Colonic mucosa (tissue), 4 donors: ENCODE measurements at regions not wholly inside any gene's neighbourhood (a gene's known extent, or its start where the extent isn't known, plus 50 kb on each side); places are given as distances from the start of the nearest gene placed in this dataset.

ENCODE experiments used
- DNase-seq: peaks from one replicate; pipeline ENCODE4 v3.0.0-alpha.2; 2020
- H3K27ac ChIP-seq: fragments of 200-600 bp; one replicate; pipeline ENCODE4 v1.8.0; 2021
- H3K27me3 ChIP-seq: fragments of 200-600 bp; one replicate; pipeline ENCODE4 v1.8.0; 2021
- H3K36me3 ChIP-seq: fragments of 200-600 bp; one replicate; pipeline ENCODE4 v1.8.0; 2021
- H3K4me1 ChIP-seq: fragments of 200-600 bp; one replicate; pipeline ENCODE4 v1.8.0; 2021; ENCODE audit warnings: mild to moderate bottlenecking
- H3K4me3 ChIP-seq: fragments of 200-600 bp; one replicate; pipeline ENCODE4 v1.8.0; 2021
- H3K9ac ChIP-seq, 2 donors: one replicate each; pipeline ENCODE4 v1.7.0; 2013; ENCODE audit warnings: control low read depth in 2 of 2, low read depth in 2 of 2, low read length in 2 of 2
- H3K9me3 ChIP-seq: fragments of 200-600 bp; one replicate; pipeline ENCODE4 v1.8.0; 2021
- intact Hi-C: fragments of 100-400 bp; cut with DNase I; formaldehyde crosslinking; loops from one replicate; pipeline ENCODE4 v1.14.1; 2022
- TF ChIP-seq, protein P1 (sequence below): fragments of 200-600 bp; IDR thresholded peaks from one replicate; pipeline ENCODE4 v1.8.0; 2022; ENCODE audit warnings: antibody characterized with exemption, mild to moderate bottlenecking
- donor health status: healthy.
- donor health status: DM: no; HTN: no; CAD: no.
- donor health status: DM: no; HTN: no; CAD: no.

DNA sequence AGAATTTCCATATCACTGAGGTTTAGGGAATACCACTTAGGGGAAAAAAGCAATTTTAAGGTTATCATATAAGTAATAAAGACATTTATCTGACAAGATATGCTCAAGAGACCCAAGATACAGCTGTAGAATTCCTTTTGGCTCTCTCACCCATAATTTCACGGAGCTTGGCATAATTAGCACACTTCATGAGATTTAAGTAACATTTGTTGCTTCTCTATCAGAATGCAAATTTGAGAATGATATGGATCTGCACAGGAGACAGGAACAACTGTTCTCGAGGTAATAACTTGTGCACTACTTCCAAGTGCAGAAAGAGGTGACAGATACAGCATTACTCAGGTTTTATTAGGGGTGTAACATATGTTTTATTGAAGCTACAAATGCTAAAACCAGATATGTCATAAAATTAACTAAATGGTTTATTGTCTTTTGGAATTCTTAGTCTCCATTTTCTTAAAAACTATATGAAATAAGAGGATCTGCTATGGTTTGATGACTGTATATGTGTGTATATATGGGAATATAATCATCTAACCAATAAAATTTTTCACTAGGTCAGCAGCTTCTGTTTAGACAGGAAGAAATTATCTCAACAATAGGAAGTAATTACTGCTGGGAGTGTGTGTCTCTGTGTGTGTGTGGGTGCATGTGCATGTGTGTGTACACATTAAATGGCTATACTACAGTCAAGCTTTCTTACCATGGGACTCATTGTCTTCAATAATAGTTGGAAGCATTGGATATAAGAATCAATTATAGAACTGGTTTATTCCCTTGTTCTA is 401.3 kb downstream of the PCDH17 start:
- intact Hi-C loops: no loop called here
- Histone ChIP-seq H3K9me3 (no peaks in the 10 kb centered on the region), H3K27me3 (no peaks in the 10 kb centered on the region), H3K4me3 (no peak overlapping the region), H3K27ac (no peak overlapping the region), H3K4me1 (no peaks in the 10 kb centered on the region), H3K9ac (no peak overlapping the region), H3K36me3 (no peaks in the 10 kb centered on the region)
- no peak for DNase-seq
- TF ChIP-seq, protein P1, sequence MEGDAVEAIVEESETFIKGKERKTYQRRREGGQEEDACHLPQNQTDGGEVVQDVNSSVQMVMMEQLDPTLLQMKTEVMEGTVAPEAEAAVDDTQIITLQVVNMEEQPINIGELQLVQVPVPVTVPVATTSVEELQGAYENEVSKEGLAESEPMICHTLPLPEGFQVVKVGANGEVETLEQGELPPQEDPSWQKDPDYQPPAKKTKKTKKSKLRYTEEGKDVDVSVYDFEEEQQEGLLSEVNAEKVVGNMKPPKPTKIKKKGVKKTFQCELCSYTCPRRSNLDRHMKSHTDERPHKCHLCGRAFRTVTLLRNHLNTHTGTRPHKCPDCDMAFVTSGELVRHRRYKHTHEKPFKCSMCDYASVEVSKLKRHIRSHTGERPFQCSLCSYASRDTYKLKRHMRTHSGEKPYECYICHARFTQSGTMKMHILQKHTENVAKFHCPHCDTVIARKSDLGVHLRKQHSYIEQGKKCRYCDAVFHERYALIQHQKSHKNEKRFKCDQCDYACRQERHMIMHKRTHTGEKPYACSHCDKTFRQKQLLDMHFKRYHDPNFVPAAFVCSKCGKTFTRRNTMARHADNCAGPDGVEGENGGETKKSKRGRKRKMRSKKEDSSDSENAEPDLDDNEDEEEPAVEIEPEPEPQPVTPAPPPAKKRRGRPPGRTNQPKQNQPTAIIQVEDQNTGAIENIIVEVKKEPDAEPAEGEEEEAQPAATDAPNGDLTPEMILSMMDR: no peak

DNA sequence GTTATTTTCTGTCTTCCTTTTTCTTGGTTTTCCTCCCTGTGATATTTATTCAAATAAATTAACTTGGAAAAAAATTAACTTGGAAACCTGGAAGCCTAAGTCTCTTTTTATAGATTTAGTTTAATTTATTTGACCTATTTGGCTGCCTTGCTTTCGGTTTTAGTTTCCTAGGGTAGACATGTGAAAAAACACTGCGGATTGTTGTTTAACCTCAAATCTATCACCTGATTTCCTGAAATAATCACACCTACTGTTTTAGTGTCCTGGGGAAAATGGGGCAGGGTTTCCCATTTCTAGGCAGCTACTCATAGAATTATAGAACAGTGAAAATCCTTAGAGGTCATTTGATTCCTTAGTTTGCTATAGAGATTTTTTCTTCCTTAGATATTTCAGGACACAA is 412.4 kb downstream of the PCDH17 start:
- no peaks in the 10 kb centered on the region for H3K27me3 ChIP-seq
- intact Hi-C loops: no loop called here
- H3K36me3 ChIP-seq: no peaks in the 10 kb centered on the region
- no peak for DNase-seq
- TF ChIP-seq, protein P1: no peak
- H3K4me1 ChIP-seq: no peaks in the 10 kb centered on the region
- no peak overlapping the region for H3K27ac ChIP-seq
- no peaks in the 10 kb centered on the region for H3K9me3 ChIP-seq
- H3K9ac ChIP-seq: no peak overlapping the region
- H3K4me3 ChIP-seq: no peak overlapping the region

DNA sequence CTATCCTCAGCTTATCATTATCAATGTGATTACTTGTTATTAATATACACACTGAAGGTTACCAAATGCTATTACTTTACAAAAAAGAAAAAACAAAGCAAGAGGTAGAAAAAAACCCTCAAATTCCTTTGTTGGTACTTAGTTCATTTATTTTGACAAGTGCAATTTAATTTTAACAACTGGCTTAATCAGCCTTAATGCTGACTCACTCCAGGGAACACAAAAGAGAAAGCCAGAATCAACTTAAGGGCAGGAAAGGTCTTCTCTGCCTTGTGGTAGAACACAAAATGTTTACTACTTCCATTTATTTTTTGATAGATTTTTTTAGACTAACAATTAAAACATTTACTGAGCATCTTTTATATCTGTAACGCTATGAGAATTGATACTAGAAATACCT is 417.1 kb downstream of the PCDH17 start:
- TF ChIP-seq, protein P1: no peak
- no peak for DNase-seq
- Histone ChIP-seq H3K36me3 (no peaks in the 10 kb centered on the region), H3K9me3 (no peaks in the 10 kb centered on the region), H3K27ac (no peak overlapping the region), H3K4me1 (no peaks in the 10 kb centered on the region), H3K27me3 (no peaks in the 10 kb centered on the region), H3K9ac (no peak overlapping the region), H3K4me3 (no peak overlapping the region)
- intact Hi-C loops: no loop called here

DNA sequence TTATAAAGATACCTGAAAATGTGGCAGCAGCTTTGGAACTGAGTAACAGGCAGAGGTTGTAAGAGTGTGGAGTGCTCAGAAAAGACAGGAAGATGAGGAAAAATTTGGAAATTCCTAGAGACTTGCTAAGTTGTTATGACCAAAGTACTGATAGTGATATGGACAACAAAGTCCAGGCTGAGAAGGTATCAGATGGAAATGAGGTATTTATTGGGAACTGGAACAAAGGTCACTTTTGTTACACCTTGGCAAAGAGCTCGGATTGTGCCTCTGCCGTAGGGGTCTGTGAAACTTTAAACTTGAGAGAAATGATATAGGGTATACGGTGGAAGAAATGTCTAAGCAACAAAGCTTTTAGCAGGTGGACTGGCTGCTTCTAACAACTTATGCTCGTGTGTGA is 419.9 kb downstream of the PCDH17 start:
- intact Hi-C loops: no loop called here
- no peaks in the 10 kb centered on the region for H3K9me3 ChIP-seq
- TF ChIP-seq, protein P1: no peak
- H3K27ac ChIP-seq: no peak overlapping the region
- no peaks in the 10 kb centered on the region for H3K36me3 ChIP-seq
- H3K4me1 ChIP-seq: no peaks in the 10 kb centered on the region
- no peak overlapping the region for H3K4me3 ChIP-seq
- no peak for DNase-seq
- H3K9ac ChIP-seq: no peak overlapping the region
- no peaks in the 10 kb centered on the region for H3K27me3 ChIP-seq

DNA sequence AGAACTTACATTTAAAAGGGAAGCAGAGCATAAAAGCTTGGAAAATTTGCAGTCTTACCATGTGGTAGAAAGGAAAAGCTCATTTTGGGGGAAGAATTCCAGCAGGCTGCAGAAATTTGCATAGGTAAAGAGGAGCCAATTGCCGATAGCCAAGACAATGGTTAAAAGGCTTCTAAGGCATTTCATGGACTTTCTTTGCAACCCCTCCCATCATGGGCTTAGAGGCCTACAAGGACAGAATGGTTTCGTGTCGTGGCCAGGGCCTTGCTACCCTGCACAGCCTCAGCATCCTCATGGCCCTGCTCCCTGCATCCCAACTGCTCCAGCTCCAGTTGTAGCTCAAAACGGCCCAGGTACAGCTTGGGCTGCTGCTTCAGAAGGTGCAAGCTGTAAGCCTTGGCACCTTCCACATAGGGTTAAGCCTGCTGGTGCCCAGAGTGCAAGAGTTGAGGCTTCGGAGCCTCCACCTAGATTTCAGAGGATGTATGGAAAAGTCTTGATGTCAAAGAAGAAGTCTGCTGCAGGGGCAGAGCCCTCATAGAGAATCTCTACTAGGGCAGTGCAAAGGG is 420.3 kb downstream of the PCDH17 start:
- H3K36me3 ChIP-seq: no peaks in the 10 kb centered on the region
- H3K27me3 ChIP-seq: no peaks in the 10 kb centered on the region
- DNase-seq: no peak
- H3K4me3 ChIP-seq: no peak overlapping the region
- intact Hi-C loops: no loop called here
- no peak overlapping the region for H3K9ac ChIP-seq
- no peak overlapping the region for H3K27ac ChIP-seq
- TF ChIP-seq, protein P1: no peak
- no peaks in the 10 kb centered on the region for H3K4me1 ChIP-seq
- H3K9me3 ChIP-seq: no peaks in the 10 kb centered on the region
